PC-9 (cell line): ENCODE measurements at regions not wholly inside any gene's neighbourhood (a gene's known extent, or its start where the extent isn't known, plus 50 kb on each side); places are given as distances from the start of the nearest gene placed in this dataset.

Experiments used
- BruUV-seq: library from RNA; stranded (reverse); fragments of 400-500 nt; replicated peaks from 2 replicates; lab custom pipeline; 2021; lab: Mats Ljungman, UMichigan
- CTCF ChIA-PET: fragments of 300-600 bp; sonication (Branson Sonifier 250); formaldehyde crosslinking; loops from one replicate; lab custom pipeline; 2022; ENCODE audit warnings: antibody characterized with exemption; lab: Charles Lee
- POLR2A ChIA-PET: fragments of 300-600 bp; sonication (Branson Sonifier 250); formaldehyde crosslinking; loops from one replicate; lab custom pipeline; 2022; ENCODE audit warnings: antibody characterized with exemption; ENCODE audit not compliant: unreplicated experiment; lab: Charles Lee
- DNase-seq, 2 experiments: peaks; one replicate each; pipeline versions ENCODE4 v3.0.0 to v3.0.0-alpha.2; 2015 to 2022; ENCODE audit warnings: mixed read lengths in 1 of 2
- H2AFZ ChIP-seq: fragments of 200-600 bp; sonication (generic); 2 replicates; pipeline ENCODE4 v1.8.1; 2017; ENCODE audit warnings: antibody characterized with exemption
- H3F3A ChIP-seq: fragments of 200-600 bp; sonication (generic); 2 replicates; pipeline ENCODE4 v1.8.1; 2017; ENCODE audit warnings: antibody characterized with exemption, mild to moderate bottlenecking, low read depth; ENCODE audit not compliant: insufficient read depth
- H3K27ac ChIP-seq: fragments of 200-600 bp; sonication (generic); 2 replicates; pipeline ENCODE4 v1.6.1; 2016; ENCODE audit warnings: mixed run types
- H3K27me3 ChIP-seq: fragments of 200-600 bp; sonication (generic); 2 replicates; pipeline ENCODE4 v1.6.1; 2016; ENCODE audit warnings: low read depth, mixed run types; ENCODE audit not compliant: insufficient read depth
- H3K36me3 ChIP-seq: fragments of 200-600 bp; sonication (generic); 2 replicates; pipeline ENCODE4 v1.6.1; 2016; ENCODE audit warnings: low read depth, mixed run types
- H3K4me1 ChIP-seq: fragments of 200-600 bp; sonication (generic); replicated peaks from 2 replicates; pipeline ENCODE4 v1.6.1; 2016; ENCODE audit warnings: mixed run types; ENCODE audit not compliant: insufficient read depth
- H3K4me2 ChIP-seq: fragments of 200-600 bp; sonication (generic); 2 replicates; pipeline ENCODE4 v1.6.1; 2017; ENCODE audit warnings: mixed run types
- H3K4me3 ChIP-seq: fragments of 200-600 bp; sonication (generic); 2 replicates; pipeline ENCODE4 v1.6.1; 2016; ENCODE audit warnings: mixed run types
- H3K79me2 ChIP-seq: fragments of 200-600 bp; sonication (generic); 2 replicates; pipeline ENCODE4 v1.6.1; 2017; ENCODE audit warnings: low read depth, mixed run types
- H3K9me2 ChIP-seq: fragments of 200-600 bp; sonication (generic); 2 replicates; pipeline ENCODE4 v1.8.1; 2017; ENCODE audit warnings: mild to moderate bottlenecking; ENCODE audit not compliant: insufficient read depth
- H3K9me3 ChIP-seq: fragments of 200-600 bp; sonication (generic); 2 replicates; pipeline ENCODE4 v1.8.1; 2016; ENCODE audit warnings: low read depth; ENCODE audit not compliant: insufficient read depth
- H4K20me1 ChIP-seq: fragments of 200-600 bp; sonication (generic); 2 replicates; pipeline ENCODE4 v1.8.1; 2017; ENCODE audit not compliant: insufficient read depth
- CTCF ChIP-seq: fragments of 200-600 bp; sonication (generic); conservative IDR thresholded peaks from 2 replicates; pipeline ENCODE4 v1.6.1; 2017; ENCODE audit warnings: mixed run types, antibody characterized with exemption, mild to moderate bottlenecking, moderate library complexity
- EZH2 ChIP-seq: fragments of 200-600 bp; sonication (generic); IDR thresholded peaks from 2 replicates; pipeline ENCODE4 v1.8.0; 2017; ENCODE audit warnings: antibody characterized with exemption, low read depth
- intact Hi-C: fragments of 100-400 bp; cut with micrococcal nuclease; formaldehyde crosslinking; loops from one replicate; pipeline ENCODE4 v1.10.0; 2022; ENCODE audit not compliant: unreplicated experiment

GRCh38 chr14:98708555-98708954 is 563.4 kb downstream of the BCL11B start:
- Histone ChIP-seq H3K27me3 (no peaks in the 10 kb centered on the region), H3K9me2 (no peaks in the 10 kb centered on the region), H3F3A (no peaks in the 10 kb centered on the region), H3K36me3 (no peaks in the 10 kb centered on the region), H3K4me2 (no peak overlapping the region), H3K9me3 (no peaks in the 10 kb centered on the region), H3K27ac (no peak overlapping the region), H3K4me1 (no peaks in the 10 kb centered on the region), H4K20me1 (no peaks in the 10 kb centered on the region), H3K79me2 (no peaks in the 10 kb centered on the region), H3K4me3 (no peak overlapping the region), H2AFZ (no peak overlapping the region)
- POLR2A ChIA-PET, result no interaction called here
- BruUV-seq, result no TSS peak
- TF ChIP-seq EZH2 (no peak), CTCF (no peak)
- DNase-seq, result no peak
- CTCF ChIA-PET, result no interaction called here
- intact Hi-C loops, result no loop called here

- H3K4me3 ChIP-seq, result no peak overlapping the region
- no peaks in the 10 kb centered on the region for H3K27me3 ChIP-seq
- no peaks in the 10 kb centered on the region for H3K79me2 ChIP-seq
- H3K36me3 ChIP-seq, result no peaks in the 10 kb centered on the region
- no peaks in the 10 kb centered on the region for H3F3A ChIP-seq
- ChIA-PET CTCF (no interaction called here), POLR2A (no interaction called here)
- H3K4me2 ChIP-seq, result no peak overlapping the region
- no peaks in the 10 kb centered on the region for H3K9me3 ChIP-seq
- H4K20me1 ChIP-seq, result no peaks in the 10 kb centered on the region
- intact Hi-C loops, result no loop called here
- TF ChIP-seq EZH2 (no peak), CTCF (no peak)
- H3K4me1 ChIP-seq, result no peaks in the 10 kb centered on the region
- no peak for DNase-seq
- no peak overlapping the region for H3K27ac ChIP-seq
- H2AFZ ChIP-seq, result no peak overlapping the region
- BruUV-seq, result no TSS peak
- no peaks in the 10 kb centered on the region for H3K9me2 ChIP-seq
These were observed 560.5 kb downstream of the BCL11B start for GRCh38 chr14:98711453-98711852.

- Histone ChIP-seq H3K4me1 (no peaks in the 10 kb centered on the region), H3K4me3 (no peak overlapping the region), H3K27me3 (peaks cover 8% of the 10 kb centered on the region; the same call in 1 of the 2 replicates), H3K9me2 (no peaks in the 10 kb centered on the region), H3K27ac (no peak overlapping the region), H3K79me2 (no peaks in the 10 kb centered on the region), H3K4me2 (no peak overlapping the region), H2AFZ (no peak overlapping the region), H3F3A (no peaks in the 10 kb centered on the region), H3K36me3 (no peaks in the 10 kb centered on the region), H4K20me1 (no peaks in the 10 kb centered on the region), H3K9me3 (no peaks in the 10 kb centered on the region)
- DNase-seq, result no peak
- no TSS peak for BruUV-seq
- CTCF ChIA-PET, result no interaction called here
- intact Hi-C loops, result no loop called here
- no peak for TF ChIP-seq EZH2
- no peak for TF ChIP-seq CTCF
- POLR2A ChIA-PET, result no interaction called here
These were observed 557.2 kb downstream of the BCL11B start for GRCh38 chr14:98714626-98715425.
